ENCODE measurements at regions not wholly inside any gene's neighbourhood (a gene's known extent, or its start where the extent isn't known, plus 50 kb on each side); places are given as distances from the start of the nearest gene placed in this dataset.
"Not testable (repeated sequence)": the region's sequence is repeated elsewhere in the genome, so short reads cannot be mapped to it uniquely, and the experiment has no call there.

- no peak for DNase-seq
These were observed 447.3 kb downstream of the XIRP2 start for GRCh38 chr2:167335541-167335992.

- no peak for DNase-seq
These were observed 446.0 kb downstream of the XIRP2 start for GRCh38 chr2:167334146-167334742.

DNA sequence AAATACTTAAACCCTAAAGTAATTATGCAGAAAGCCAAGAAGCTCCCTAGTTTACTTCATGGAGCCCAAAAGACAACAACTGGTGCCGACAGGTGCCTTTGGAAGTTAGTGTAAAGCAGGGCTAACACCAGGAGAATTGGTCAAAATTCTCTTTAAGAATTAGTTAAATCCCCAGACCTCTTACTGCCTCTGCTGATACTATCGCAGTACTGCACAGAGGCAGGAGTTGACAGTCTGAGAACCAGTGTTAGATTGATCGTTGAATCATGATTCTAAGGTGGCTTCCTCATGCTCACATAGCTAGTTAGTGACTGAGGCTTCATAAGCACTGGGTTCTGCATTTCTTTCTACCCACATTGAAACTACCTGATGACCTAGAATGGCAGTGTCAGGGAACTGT, 445.0 kb downstream of the XIRP2 start:
- no peak for DNase-seq

GRCh38 chr2:167332358-167332757, 444.1 kb downstream of the XIRP2 start:
- no peak for DNase-seq

GRCh38 chr2:167331636-167332232, 443.5 kb downstream of the XIRP2 start:
- DNase-seq, result no peak

- DNase-seq, result not testable (repeated sequence)
These were observed 440.5 kb downstream of the XIRP2 start for GRCh38 chr2:167328808-167329207.

- no peak for DNase-seq
These were observed 434.5 kb downstream of the XIRP2 start for GRCh38 chr2:167322795-167323194.

DNA sequence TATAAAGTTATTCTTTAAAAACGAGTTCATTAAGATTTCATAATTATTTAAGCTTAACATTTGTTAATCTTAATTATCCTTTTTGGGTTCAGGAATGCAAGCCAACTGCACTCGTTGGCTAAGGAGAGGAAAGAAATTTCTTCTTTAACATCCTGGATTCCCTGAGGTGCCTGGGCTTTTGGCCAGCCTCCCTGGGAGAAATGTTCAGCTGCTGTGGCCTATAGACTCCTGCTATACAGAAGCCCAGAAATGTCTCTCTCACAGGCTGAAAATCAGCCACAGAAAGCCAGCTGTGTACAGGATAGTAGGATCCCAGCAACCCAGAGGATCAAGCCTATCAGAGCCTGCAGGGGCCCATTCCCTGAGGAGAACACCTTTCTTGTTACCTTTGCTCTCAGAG, 430.3 kb downstream of the XIRP2 start:
- no peak for DNase-seq

GRCh38 chr2:167310442-167310841, 422.2 kb downstream of the XIRP2 start:
- DNase-seq, result no peak

Measured in NCI-H774 (cell line).